H1 (cell line): ENCODE measurements at regions not wholly inside any gene's neighbourhood (a gene's known extent, or its start where the extent isn't known, plus 50 kb on each side); places are given as distances from the start of the nearest gene placed in this dataset.

Source experiments
- EGR1 ChIP-seq: IDR thresholded peaks from 2 replicates; pipeline ENCODE4 v1.6.1; 2011; ENCODE audit warnings: low read depth, low read length, borderline replicate concordance
- EP300 ChIP-seq, 2 experiments: IDR thresholded peaks; 1 replicate in 1 of 2; 2 replicates in 1 of 2; pipeline ENCODE4 v1.6.1; 2011 to 2012; ENCODE audit warnings: low read depth in 2 of 2, low read length in 2 of 2, mild to moderate bottlenecking in 2 of 2, borderline replicate concordance in 1 of 2, inconsistent platforms in 1 of 2, moderate library complexity in 1 of 2
- RXRA ChIP-seq: IDR thresholded peaks from 2 replicates; pipeline ENCODE4 v1.6.1; 2011; ENCODE audit warnings: low read depth, mild to moderate bottlenecking, low read length, moderate library complexity; ENCODE audit not compliant: insufficient read depth
- TF ChIP-seq, protein P1 (sequence below): fragments of 300-600 bp; sonication (generic); IDR thresholded peaks from 2 replicates; pipeline ENCODE4 v1.7.1; 2012; ENCODE audit warnings: low read length, moderate library complexity, mild to moderate bottlenecking, inconsistent platforms; ENCODE audit not compliant: insufficient replicate concordance

- TF ChIP-seq, protein P1, sequence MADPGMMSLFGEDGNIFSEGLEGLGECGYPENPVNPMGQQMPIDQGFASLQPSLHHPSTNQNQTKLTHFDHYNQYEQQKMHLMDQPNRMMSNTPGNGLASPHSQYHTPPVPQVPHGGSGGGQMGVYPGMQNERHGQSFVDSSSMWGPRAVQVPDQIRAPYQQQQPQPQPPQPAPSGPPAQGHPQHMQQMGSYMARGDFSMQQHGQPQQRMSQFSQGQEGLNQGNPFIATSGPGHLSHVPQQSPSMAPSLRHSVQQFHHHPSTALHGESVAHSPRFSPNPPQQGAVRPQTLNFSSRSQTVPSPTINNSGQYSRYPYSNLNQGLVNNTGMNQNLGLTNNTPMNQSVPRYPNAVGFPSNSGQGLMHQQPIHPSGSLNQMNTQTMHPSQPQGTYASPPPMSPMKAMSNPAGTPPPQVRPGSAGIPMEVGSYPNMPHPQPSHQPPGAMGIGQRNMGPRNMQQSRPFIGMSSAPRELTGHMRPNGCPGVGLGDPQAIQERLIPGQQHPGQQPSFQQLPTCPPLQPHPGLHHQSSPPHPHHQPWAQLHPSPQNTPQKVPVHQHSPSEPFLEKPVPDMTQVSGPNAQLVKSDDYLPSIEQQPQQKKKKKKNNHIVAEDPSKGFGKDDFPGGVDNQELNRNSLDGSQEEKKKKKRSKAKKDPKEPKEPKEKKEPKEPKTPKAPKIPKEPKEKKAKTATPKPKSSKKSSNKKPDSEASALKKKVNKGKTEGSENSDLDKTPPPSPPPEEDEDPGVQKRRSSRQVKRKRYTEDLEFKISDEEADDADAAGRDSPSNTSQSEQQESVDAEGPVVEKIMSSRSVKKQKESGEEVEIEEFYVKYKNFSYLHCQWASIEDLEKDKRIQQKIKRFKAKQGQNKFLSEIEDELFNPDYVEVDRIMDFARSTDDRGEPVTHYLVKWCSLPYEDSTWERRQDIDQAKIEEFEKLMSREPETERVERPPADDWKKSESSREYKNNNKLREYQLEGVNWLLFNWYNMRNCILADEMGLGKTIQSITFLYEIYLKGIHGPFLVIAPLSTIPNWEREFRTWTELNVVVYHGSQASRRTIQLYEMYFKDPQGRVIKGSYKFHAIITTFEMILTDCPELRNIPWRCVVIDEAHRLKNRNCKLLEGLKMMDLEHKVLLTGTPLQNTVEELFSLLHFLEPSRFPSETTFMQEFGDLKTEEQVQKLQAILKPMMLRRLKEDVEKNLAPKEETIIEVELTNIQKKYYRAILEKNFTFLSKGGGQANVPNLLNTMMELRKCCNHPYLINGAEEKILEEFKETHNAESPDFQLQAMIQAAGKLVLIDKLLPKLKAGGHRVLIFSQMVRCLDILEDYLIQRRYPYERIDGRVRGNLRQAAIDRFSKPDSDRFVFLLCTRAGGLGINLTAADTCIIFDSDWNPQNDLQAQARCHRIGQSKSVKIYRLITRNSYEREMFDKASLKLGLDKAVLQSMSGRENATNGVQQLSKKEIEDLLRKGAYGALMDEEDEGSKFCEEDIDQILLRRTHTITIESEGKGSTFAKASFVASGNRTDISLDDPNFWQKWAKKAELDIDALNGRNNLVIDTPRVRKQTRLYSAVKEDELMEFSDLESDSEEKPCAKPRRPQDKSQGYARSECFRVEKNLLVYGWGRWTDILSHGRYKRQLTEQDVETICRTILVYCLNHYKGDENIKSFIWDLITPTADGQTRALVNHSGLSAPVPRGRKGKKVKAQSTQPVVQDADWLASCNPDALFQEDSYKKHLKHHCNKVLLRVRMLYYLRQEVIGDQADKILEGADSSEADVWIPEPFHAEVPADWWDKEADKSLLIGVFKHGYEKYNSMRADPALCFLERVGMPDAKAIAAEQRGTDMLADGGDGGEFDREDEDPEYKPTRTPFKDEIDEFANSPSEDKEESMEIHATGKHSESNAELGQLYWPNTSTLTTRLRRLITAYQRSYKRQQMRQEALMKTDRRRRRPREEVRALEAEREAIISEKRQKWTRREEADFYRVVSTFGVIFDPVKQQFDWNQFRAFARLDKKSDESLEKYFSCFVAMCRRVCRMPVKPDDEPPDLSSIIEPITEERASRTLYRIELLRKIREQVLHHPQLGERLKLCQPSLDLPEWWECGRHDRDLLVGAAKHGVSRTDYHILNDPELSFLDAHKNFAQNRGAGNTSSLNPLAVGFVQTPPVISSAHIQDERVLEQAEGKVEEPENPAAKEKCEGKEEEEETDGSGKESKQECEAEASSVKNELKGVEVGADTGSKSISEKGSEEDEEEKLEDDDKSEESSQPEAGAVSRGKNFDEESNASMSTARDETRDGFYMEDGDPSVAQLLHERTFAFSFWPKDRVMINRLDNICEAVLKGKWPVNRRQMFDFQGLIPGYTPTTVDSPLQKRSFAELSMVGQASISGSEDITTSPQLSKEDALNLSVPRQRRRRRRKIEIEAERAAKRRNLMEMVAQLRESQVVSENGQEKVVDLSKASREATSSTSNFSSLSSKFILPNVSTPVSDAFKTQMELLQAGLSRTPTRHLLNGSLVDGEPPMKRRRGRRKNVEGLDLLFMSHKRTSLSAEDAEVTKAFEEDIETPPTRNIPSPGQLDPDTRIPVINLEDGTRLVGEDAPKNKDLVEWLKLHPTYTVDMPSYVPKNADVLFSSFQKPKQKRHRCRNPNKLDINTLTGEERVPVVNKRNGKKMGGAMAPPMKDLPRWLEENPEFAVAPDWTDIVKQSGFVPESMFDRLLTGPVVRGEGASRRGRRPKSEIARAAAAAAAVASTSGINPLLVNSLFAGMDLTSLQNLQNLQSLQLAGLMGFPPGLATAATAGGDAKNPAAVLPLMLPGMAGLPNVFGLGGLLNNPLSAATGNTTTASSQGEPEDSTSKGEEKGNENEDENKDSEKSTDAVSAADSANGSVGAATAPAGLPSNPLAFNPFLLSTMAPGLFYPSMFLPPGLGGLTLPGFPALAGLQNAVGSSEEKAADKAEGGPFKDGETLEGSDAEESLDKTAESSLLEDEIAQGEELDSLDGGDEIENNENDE, result no peak
- TF ChIP-seq EP300 (IDR thresholded peaks at IDR 0.05; ENCODE audit: borderline replicate concordance in 1 of 2, low read depth in 2 of 2, low read length in 2 of 2), result no peak
- no peak for TF ChIP-seq EGR1
- no peak for TF ChIP-seq RXRA
These were observed 433.6 kb upstream of the DDI1 start (continued) for GRCh38 chr11:103602840-103603239.
